C4-2B (cell line): ENCODE measurements at regions not wholly inside any gene's neighbourhood (a gene's known extent, or its start where the extent isn't known, plus 50 kb on each side); places are given as distances from the start of the nearest gene placed in this dataset.

Experiments used
- H3K27ac ChIP-seq: fragments of 450-650 bp; 2 replicates; pipeline ENCODE4 v1.5.1; 2017
- CTCF ChIP-seq: fragments of 450-650 bp; conservative IDR thresholded peaks from 2 replicates; pipeline ENCODE4 v1.5.1; 2017; ENCODE audit warnings: mild to moderate bottlenecking
- ZFX ChIP-seq: fragments of 450-650 bp; IDR thresholded peaks from 2 replicates; pipeline ENCODE4 v1.6.1; 2017

- no peak overlapping the region for H3K27ac ChIP-seq
- TF ChIP-seq ZFX: no peak
- no peak for TF ChIP-seq CTCF
Measured at GRCh38 chr2:74043345-74044329, 58.9 kb downstream of the TET3 start.

- TF ChIP-seq CTCF (no peak), ZFX (no peak)
- H3K27ac ChIP-seq: no peak overlapping the region
Measured at GRCh38 chr2:74044999-74045398, 60.3 kb downstream of the TET3 start.

- no peak overlapping the region for H3K27ac ChIP-seq
- TF ChIP-seq CTCF: no peak
- no peak for TF ChIP-seq ZFX
Measured at GRCh38 chr2:74045454-74045853, 60.7 kb downstream of the TET3 start.

GRCh38 chr2:74046441-74046840 lies 61.7 kb downstream of the TET3 start:
- TF ChIP-seq ZFX: no peak
- TF ChIP-seq CTCF: no peak
- H3K27ac ChIP-seq: no peak overlapping the region

- TF ChIP-seq ZFX (no peak), CTCF (no peak)
- H3K27ac ChIP-seq: no peak overlapping the region
Measured at GRCh38 chr2:74047152-74047551, 62.4 kb downstream of the TET3 start.

GRCh38 chr2:74048147-74048546 lies 63.4 kb downstream of the TET3 start:
- H3K27ac ChIP-seq: no peak overlapping the region
- TF ChIP-seq CTCF (no peak), ZFX (no peak)

- TF ChIP-seq ZFX (no peak), CTCF (no peak)
- H3K27ac ChIP-seq: no peak overlapping the region
Measured at GRCh38 chr2:74048843-74049519, 64.3 kb downstream of the TET3 start.
